Esophagus muscularis mucosa (tissue), 4 donors: ENCODE measurements at regions not wholly inside any gene's neighbourhood (a gene's known extent, or its start where the extent isn't known, plus 50 kb on each side); places are given as distances from the start of the nearest gene placed in this dataset.

Source experiments
- DNase-seq: peaks from one replicate; pipeline ENCODE4 v3.0.0-alpha.2; 2017; ENCODE audit errors: extremely low spot score
- H3K27ac ChIP-seq, 4 donors: fragments of 200-600 bp; sonication (generic); replicated peaks in 1 of 4; 1 replicate in 3 of 4; 2 replicates in 1 of 4; pipeline ENCODE4 v1.5.1; 2016 to 2019; ENCODE audit warnings: mild to moderate bottlenecking in 1 of 4
- H3K27me3 ChIP-seq, 4 donors: fragments of 200-600 bp; sonication (generic); one replicate each; pipeline versions ENCODE4 v1.5.1 to v1.6.0; 2016 to 2019
- H3K36me3 ChIP-seq, 4 donors: fragments of 200-600 bp; sonication (generic); one replicate each; pipeline ENCODE4 v1.5.1; 2016 to 2019
- H3K4me1 ChIP-seq, 4 donors: fragments of 200-600 bp; sonication (generic); one replicate each; pipeline ENCODE4 v1.5.1; 2016 to 2019
- H3K4me3 ChIP-seq, 4 donors: fragments of 200-600 bp; sonication (generic); 1 replicate in 2 of 4; 2 replicates in 2 of 4; pipeline ENCODE4 v1.5.1; 2016 to 2019; ENCODE audit warnings: mild to moderate bottlenecking in 4 of 4, moderate library complexity in 1 of 4
- H3K9me3 ChIP-seq, 4 donors: fragments of 200-600 bp; sonication (generic); 1 replicate in 3 of 4; 2 replicates in 1 of 4; pipeline ENCODE4 v1.5.1; 2016 to 2019
- EP300 ChIP-seq: sonication (generic); formaldehyde crosslinking; IDR thresholded peaks from one replicate; pipeline ENCODE4 v1.6.1; 2017; ENCODE audit warnings: antibody characterized with exemption
- POLR2A ChIP-seq: fragments of 450-650 bp; IDR thresholded peaks from one replicate; pipeline ENCODE4 v1.6.1; 2017; ENCODE audit warnings: antibody characterized with exemption, moderate library complexity, mild to moderate bottlenecking, low read depth
- POLR2AphosphoS5 ChIP-seq, 2 donors: sonication (generic); formaldehyde crosslinking; IDR thresholded peaks; one replicate each; pipeline ENCODE4 v1.6.1; 2017; ENCODE audit warnings: antibody characterized with exemption in 2 of 2
- WGBS: methylation state at CpG from one replicate; pipeline ENCODE4 v1.1.5; 2018; 5-methylcytosine and 5-hydroxymethylcytosine counted together
- intact Hi-C: fragments of 100-400 bp; cut with DNase I; formaldehyde crosslinking; loops from one replicate; pipeline ENCODE4 v1.15.1; 2023
- TF ChIP-seq, protein P1 (sequence below), 3 experiments: fragments of 200-600 bp in 2 of 3; fragments of 450-650 bp in 1 of 3; sonication (generic) in 2 of 3; IDR thresholded peaks; one replicate each; pipeline ENCODE4 v1.5.1; 2017 to 2019; ENCODE audit warnings: antibody characterized with exemption in 3 of 3, mild to moderate bottlenecking in 2 of 3, moderate library complexity in 1 of 3

DNA sequence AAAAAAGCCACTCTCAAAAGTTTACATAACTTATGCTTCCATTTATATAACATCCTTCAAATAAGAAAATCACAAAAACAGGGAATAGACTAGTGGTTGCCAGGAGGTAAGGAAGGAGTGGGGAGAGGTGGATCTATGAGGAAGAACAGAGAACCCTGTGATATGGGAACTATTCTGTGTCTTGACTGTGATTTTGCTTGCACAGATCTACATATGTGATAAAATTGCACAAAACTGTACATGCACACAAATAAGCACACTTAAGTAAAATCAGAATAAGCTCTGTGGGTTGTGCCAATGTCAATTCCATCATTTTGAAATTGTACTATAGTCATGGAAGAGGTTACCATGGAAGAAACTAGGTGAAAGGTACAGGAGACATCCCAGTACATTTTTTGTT lies 121.6 kb upstream of the SGCG start:
- Histone ChIP-seq H3K9me3 (no peaks in the 10 kb centered on the region), H3K27ac (no peak overlapping the region), H3K4me1 (no peaks in the 10 kb centered on the region), H3K36me3 (no peaks in the 10 kb centered on the region), H3K27me3 (no peaks in the 10 kb centered on the region), H3K4me3 (no peak overlapping the region)
- no peak for TF ChIP-seq EP300
- TF ChIP-seq, protein P1, sequence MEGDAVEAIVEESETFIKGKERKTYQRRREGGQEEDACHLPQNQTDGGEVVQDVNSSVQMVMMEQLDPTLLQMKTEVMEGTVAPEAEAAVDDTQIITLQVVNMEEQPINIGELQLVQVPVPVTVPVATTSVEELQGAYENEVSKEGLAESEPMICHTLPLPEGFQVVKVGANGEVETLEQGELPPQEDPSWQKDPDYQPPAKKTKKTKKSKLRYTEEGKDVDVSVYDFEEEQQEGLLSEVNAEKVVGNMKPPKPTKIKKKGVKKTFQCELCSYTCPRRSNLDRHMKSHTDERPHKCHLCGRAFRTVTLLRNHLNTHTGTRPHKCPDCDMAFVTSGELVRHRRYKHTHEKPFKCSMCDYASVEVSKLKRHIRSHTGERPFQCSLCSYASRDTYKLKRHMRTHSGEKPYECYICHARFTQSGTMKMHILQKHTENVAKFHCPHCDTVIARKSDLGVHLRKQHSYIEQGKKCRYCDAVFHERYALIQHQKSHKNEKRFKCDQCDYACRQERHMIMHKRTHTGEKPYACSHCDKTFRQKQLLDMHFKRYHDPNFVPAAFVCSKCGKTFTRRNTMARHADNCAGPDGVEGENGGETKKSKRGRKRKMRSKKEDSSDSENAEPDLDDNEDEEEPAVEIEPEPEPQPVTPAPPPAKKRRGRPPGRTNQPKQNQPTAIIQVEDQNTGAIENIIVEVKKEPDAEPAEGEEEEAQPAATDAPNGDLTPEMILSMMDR (IDR thresholded peaks at IDR 0.05): no peak
- TF ChIP-seq POLR2AphosphoS5 (IDR thresholded peaks at IDR 0.05): no peak
- no peak for TF ChIP-seq POLR2A
- intact Hi-C loops: no loop called here
- no peak for DNase-seq

DNA sequence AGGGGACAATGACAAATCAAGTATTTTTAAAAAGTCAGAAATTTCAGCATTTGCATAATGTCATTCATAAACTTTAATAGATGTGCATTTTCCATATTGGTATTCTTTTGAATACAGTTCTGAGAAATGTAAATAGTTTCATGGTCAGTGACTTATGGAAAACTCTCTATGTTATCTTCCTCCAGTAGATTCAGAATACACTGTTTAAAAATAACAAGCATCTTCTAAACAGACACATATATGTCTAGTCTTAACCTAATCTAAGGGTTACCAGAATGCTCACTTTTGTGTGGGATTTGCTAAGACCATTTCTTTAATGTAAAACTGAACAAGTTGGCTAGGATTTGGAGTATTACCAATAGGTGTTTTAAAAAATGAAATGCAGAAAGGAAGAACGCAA lies 119.8 kb upstream of the SGCG start:
- 88% methylated on average over 1 of the region's 1 CpG for WGBS
- Histone ChIP-seq H3K4me3 (no peak overlapping the region), H3K27ac (no peak overlapping the region), H3K4me1 (no peaks in the 10 kb centered on the region), H3K27me3 (no peaks in the 10 kb centered on the region), H3K9me3 (no peaks in the 10 kb centered on the region), H3K36me3 (no peaks in the 10 kb centered on the region)
- TF ChIP-seq POLR2A (no peak), EP300 (no peak), POLR2AphosphoS5 (IDR thresholded peaks at IDR 0.05) (no peak)
- TF ChIP-seq, protein P1 (IDR thresholded peaks at IDR 0.05): no peak
- intact Hi-C loops: no loop called here
- no peak for DNase-seq

DNA sequence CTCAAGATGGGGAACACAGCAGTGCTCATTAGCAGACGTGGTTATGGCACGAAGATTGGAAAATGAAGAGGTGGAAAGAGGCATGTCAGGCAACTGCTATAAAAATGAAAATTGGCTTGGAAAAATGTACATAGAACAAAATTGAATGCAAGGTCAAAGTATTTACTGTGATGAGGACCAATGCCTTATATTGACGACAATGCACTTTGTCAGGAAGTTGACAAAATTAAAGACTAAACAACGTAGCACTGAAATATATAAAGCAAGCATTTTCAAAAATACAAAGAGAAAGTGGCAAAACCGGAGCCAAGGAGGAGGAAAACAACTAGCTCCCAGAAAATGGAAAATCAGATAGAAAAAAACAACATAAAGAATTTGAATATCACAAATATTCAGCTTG lies 113.7 kb upstream of the SGCG start:
- TF ChIP-seq, protein P1 (IDR thresholded peaks at IDR 0.05): no peak
- TF ChIP-seq POLR2AphosphoS5 (IDR thresholded peaks at IDR 0.05) (no peak), POLR2A (no peak), EP300 (no peak)
- no peak overlapping the region for H3K4me3 ChIP-seq
- DNase-seq: no peak
- no peaks in the 10 kb centered on the region for H3K36me3 ChIP-seq
- no peaks in the 10 kb centered on the region for H3K9me3 ChIP-seq
- no peak overlapping the region for H3K27ac ChIP-seq
- H3K27me3 ChIP-seq: no peaks in the 10 kb centered on the region
- 70% methylated on average over 5 of the region's 5 CpGs for WGBS
- H3K4me1 ChIP-seq: no peaks in the 10 kb centered on the region
- intact Hi-C loops: no loop called here

DNA sequence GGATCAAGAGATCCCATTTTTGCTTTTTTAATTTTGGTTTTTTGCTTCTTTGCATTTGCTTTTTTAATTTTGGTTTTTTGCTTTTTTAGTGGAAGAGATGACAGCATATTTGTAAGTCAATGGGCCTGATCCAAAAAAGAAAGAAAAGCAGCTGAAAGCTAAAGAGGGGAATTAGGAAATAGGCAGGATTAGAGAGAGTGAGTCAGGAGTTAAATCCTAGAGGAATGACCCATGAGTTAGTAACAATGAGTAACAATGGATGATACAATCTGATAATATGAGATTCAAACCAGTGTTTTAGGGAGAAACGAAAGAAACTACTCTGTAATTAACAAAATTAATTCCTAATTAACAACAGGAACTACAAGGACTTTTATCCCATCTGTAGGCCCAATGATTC lies 111.2 kb upstream of the SGCG start:
- TF ChIP-seq POLR2AphosphoS5 (IDR thresholded peaks at IDR 0.05) (no peak), POLR2A (no peak), EP300 (no peak)
- TF ChIP-seq, protein P1 (IDR thresholded peaks at IDR 0.05): no peak
- no peaks in the 10 kb centered on the region for H3K27me3 ChIP-seq
- 63% methylated on average over 1 of the region's 1 CpG for WGBS
- no peaks in the 10 kb centered on the region for H3K36me3 ChIP-seq
- H3K4me3 ChIP-seq: no peak overlapping the region
- no peak for DNase-seq
- H3K4me1 ChIP-seq: peaks cover 0 to 15% (median 14%) of the 10 kb centered on the region in 4 donors
- no peaks in the 10 kb centered on the region for H3K9me3 ChIP-seq
- H3K27ac ChIP-seq: peak overlapping the region in 1 of 4 donors; percentile 35
- intact Hi-C loops: no loop called here

DNA sequence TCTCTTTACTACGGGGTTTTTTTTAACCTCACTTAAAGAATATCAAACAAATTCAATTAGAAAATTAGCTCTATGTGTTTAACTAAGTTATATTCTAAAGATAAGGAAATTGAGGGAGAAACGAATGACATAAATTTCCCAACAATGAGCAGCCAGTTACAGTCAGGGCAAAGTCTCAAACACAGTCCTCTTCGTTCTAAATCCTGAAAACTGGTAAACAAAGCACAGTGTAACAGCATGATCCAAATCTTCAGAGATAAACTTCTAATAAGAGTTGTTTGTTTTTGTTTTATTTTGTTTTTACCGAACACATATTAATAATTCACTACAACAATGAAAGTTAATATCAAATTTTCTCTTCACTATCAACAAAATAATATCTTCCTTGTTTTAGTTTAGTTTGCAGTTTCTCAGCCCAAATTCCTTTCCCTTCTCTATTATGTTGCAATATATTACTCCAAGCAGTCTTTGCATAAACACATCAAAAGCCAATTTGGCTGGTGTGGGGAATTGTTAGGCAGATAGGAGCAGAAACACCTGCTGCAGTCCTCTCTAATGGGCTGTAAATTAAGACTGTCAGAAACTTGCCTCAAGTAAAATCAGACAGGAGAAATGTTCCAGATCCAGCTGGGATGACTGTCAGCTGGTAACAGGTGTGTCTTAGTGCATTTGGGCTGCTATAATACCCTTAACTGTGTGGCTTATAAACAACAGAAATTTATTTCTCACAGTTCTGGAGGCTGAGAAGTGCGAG lies 106.5 kb upstream of the SGCG start:
- Histone ChIP-seq H3K27me3 (no peaks in the 10 kb centered on the region), H3K27ac (peak overlapping the region in 3 of 4 donors; percentile 27 to 39 (median 32)), H3K4me3 (peak overlapping the region in 2 of 4 donors; percentile 11 to 14), H3K9me3 (no peaks in the 10 kb centered on the region), H3K4me1 (peaks cover 0 to 22% (median 19%) of the 10 kb centered on the region in 4 donors), H3K36me3 (no peaks in the 10 kb centered on the region)
- intact Hi-C loops: no loop called here
- no peak for DNase-seq
- WGBS: 18% methylated on average over 5 of the region's 5 CpGs
- TF ChIP-seq POLR2A (no peak), EP300 (no peak), POLR2AphosphoS5 (IDR thresholded peaks at IDR 0.05) (peak in 1 of 2 donors; percentile 41)
- TF ChIP-seq, protein P1 (IDR thresholded peaks at IDR 0.05): no peak
